HepG2 (cell line): ENCODE measurements at regions not wholly inside any gene's neighbourhood (a gene's known extent, or its start where the extent isn't known, plus 50 kb on each side); places are given as distances from the start of the nearest gene placed in this dataset.

Experiments
- ATAC-seq: fragments of 200-7000 bp; cut with Tn5 transposase; 3 replicates; pipeline ENCODE4 v1.9.1; 2020; ENCODE audit warnings: mild to moderate bottlenecking, moderate library complexity
- BruUV-seq: library from RNA; stranded (reverse); fragments of 400-500 nt; replicated peaks from 2 replicates; lab custom pipeline; 2021; lab: Mats Ljungman, UMichigan
- CTCF ChIA-PET: fragments of 300-600 bp; formaldehyde crosslinking; extraction: SDS; loops from one replicate; lab custom pipeline; 2021; ENCODE audit warnings: low total read pairs, inconsistent platforms, low intra/inter-chr PET ratio; lab: Yijun Ruan, JAX
- POLR2A ChIA-PET: fragments of 350-600 bp; sonication (Branson Sonifier 250); formaldehyde crosslinking; loops from one replicate; lab custom pipeline; 2020; ENCODE audit warnings: antibody characterized with exemption, inconsistent platforms; lab: Yijun Ruan, JAX
- DNase-seq: peaks from one replicate; pipeline ENCODE4 v3.0.0-alpha.2; 2015; ENCODE audit warnings: low spot score
- FAIRE-seq: peaks from 3 replicates; lab custom pipeline; 2011; peaks lifted over from hg19 to GRCh38; lab: Jason Lieb, UNC
- H2AFZ ChIP-seq: one replicate; pipeline ENCODE4 v1.6.1; 2011; ENCODE audit warnings: low read length, inconsistent platforms
- H3K27ac ChIP-seq: fragments of 300-600 bp; 3 replicates; pipeline ENCODE4 v1.8.0; 2011; ENCODE audit warnings: mixed run types, mild to moderate bottlenecking, mixed read lengths, low read length, inconsistent platforms; ENCODE audit not compliant: insufficient read depth; ENCODE audit errors: extremely low read length
- H3K27me3 ChIP-seq, 2 experiments: fragments of 200-600 bp in 1 of 2; 2 replicates in 1 of 2; 3 replicates in 1 of 2; pipeline versions ENCODE4 v1.6.0 to v1.8.0; 2011; ENCODE audit warnings: low read length in 2 of 2, mild to moderate bottlenecking in 2 of 2, moderate library complexity in 2 of 2, inconsistent platforms in 1 of 2; ENCODE audit not compliant: insufficient read depth in 2 of 2, control insufficient read depth in 1 of 2
- H3K36me3 ChIP-seq, 2 experiments: fragments of 200-600 bp in 1 of 2; replicated peaks in 1 of 2; 2 replicates in 1 of 2; 3 replicates in 1 of 2; pipeline versions ENCODE4 v1.5.1 to v1.8.0; 2011; ENCODE audit warnings: low read length in 2 of 2, inconsistent platforms in 1 of 2; ENCODE audit not compliant: insufficient read depth in 2 of 2, control insufficient read depth in 1 of 2
- H3K4me1 ChIP-seq: 2 replicates; pipeline ENCODE4 v1.5.1; 2012; ENCODE audit warnings: low read length, inconsistent platforms; ENCODE audit not compliant: insufficient read depth
- H3K4me2 ChIP-seq: 2 replicates; pipeline ENCODE4 v1.6.0; 2011; ENCODE audit warnings: low read depth, low read length, inconsistent platforms
- H3K4me3 ChIP-seq, 3 experiments: fragments of 200-600 bp in 1 of 3; sonication (generic), shearing (Covaris generic) in 1 of 3; replicated peaks in 1 of 3; 2 replicates each; pipeline ENCODE4 v1.5.1; 2011 to 2016; ENCODE audit warnings: low read length in 3 of 3, inconsistent platforms in 2 of 3, low read depth in 2 of 3, mild to moderate bottlenecking in 2 of 3, control low read depth in 1 of 3, mixed read lengths in 1 of 3; ENCODE audit not compliant: insufficient read depth in 1 of 3
- H3K79me2 ChIP-seq: one replicate; pipeline ENCODE4 v1.6.1; 2011; ENCODE audit warnings: low read length, inconsistent platforms; ENCODE audit not compliant: insufficient read depth
- H3K9ac ChIP-seq: 2 replicates; pipeline ENCODE4 v1.6.0; 2011; ENCODE audit warnings: mild to moderate bottlenecking, low read depth, low read length, inconsistent platforms; ENCODE audit not compliant: insufficient read depth
- H3K9me3 ChIP-seq: 2 replicates; pipeline ENCODE4 v1.5.1; 2012; ENCODE audit warnings: mild to moderate bottlenecking, low read length
- H4K20me1 ChIP-seq: 2 replicates; pipeline ENCODE4 v1.6.0; 2011; ENCODE audit warnings: inconsistent platforms, mild to moderate bottlenecking, low read length, moderate library complexity; ENCODE audit not compliant: insufficient read depth
- CTCF ChIP-seq: sonication (generic); formaldehyde crosslinking; IDR thresholded peaks from 2 replicates; pipeline ENCODE4 v1.5.0; 2020; ENCODE audit warnings: mild to moderate bottlenecking, missing genetic modification reagents, moderate library complexity
- DZIP1 ChIP-seq: sonication (generic); formaldehyde crosslinking; IDR thresholded peaks from 2 replicates; pipeline ENCODE4 v1.5.0; 2020; ENCODE audit warnings: mild to moderate bottlenecking, missing genetic modification reagents
- HMGXB4 ChIP-seq, 2 experiments: sonication (generic) in 1 of 2; formaldehyde crosslinking in 1 of 2; IDR thresholded peaks; 2 replicates each; pipeline versions ENCODE4 v1.4.0 to v1.6.1; 2018 to 2020; ENCODE audit warnings: missing genetic modification reagents in 2 of 2, borderline replicate concordance in 1 of 2, low read depth in 1 of 2, mild to moderate bottlenecking in 1 of 2, missing biosample characterization in 1 of 2
- HNF1B ChIP-seq: sonication (generic); formaldehyde crosslinking; IDR thresholded peaks from 2 replicates; pipeline ENCODE4 v1.5.1; 2020; ENCODE audit warnings: mild to moderate bottlenecking, moderate library complexity, missing genetic modification reagents
- KAT8 ChIP-seq: IDR thresholded peaks from 2 replicates; pipeline ENCODE4 v1.6.1; 2016; ENCODE audit warnings: missing genetic modification reagents, missing compliant biosample characterization
- KDM2A ChIP-seq: sonication (generic); formaldehyde crosslinking; IDR thresholded peaks from 2 replicates; pipeline ENCODE4 v1.4.0; 2020; ENCODE audit warnings: low read depth, missing genetic modification reagents, borderline replicate concordance
- MTA3 ChIP-seq: sonication (generic); formaldehyde crosslinking; IDR thresholded peaks from 2 replicates; pipeline ENCODE4 v1.4.0; 2020; ENCODE audit warnings: missing genetic modification reagents
- NFKBIZ ChIP-seq: IDR thresholded peaks from 2 replicates; pipeline ENCODE4 v1.6.1; 2018; ENCODE audit warnings: missing genetic modification reagents, missing compliant biosample characterization
- POGZ ChIP-seq: sonication (generic); formaldehyde crosslinking; IDR thresholded peaks from 2 replicates; pipeline ENCODE4 v1.4.0; 2020; ENCODE audit warnings: mild to moderate bottlenecking, missing genetic modification reagents
- RCOR2 ChIP-seq: IDR thresholded peaks from 2 replicates; pipeline ENCODE4 v1.6.1; 2016; ENCODE audit warnings: missing biosample characterization, missing genetic modification reagents
- TEAD3 ChIP-seq: optimal IDR thresholded peaks from 2 replicates; pipeline ENCODE3; 2016; ENCODE audit warnings: borderline replicate concordance
- U2AF2 ChIP-seq: fragments of 200-400 bp; formaldehyde crosslinking; IDR thresholded peaks from 2 replicates; pipeline ENCODE4 v1.6.1; 2017; ENCODE audit warnings: low read depth, mild to moderate bottlenecking, low read length
- ZBTB21 ChIP-seq: sonication (generic); formaldehyde crosslinking; IDR thresholded peaks from 2 replicates; pipeline ENCODE4 v1.4.0; 2020; ENCODE audit warnings: missing genetic modification reagents
- ZKSCAN8 ChIP-seq: IDR thresholded peaks from 2 replicates; pipeline ENCODE4 v1.6.1; 2016; ENCODE audit warnings: borderline replicate concordance, missing genetic modification reagents, missing compliant biosample characterization
- ZNF225 ChIP-seq: sonication (generic); formaldehyde crosslinking; IDR thresholded peaks from 2 replicates; pipeline ENCODE4 v1.4.0; 2020; ENCODE audit warnings: mild to moderate bottlenecking, missing genetic modification reagents
- ZNF317 ChIP-seq: sonication (generic); formaldehyde crosslinking; IDR thresholded peaks from 2 replicates; pipeline ENCODE4 v1.5.0; 2020; ENCODE audit warnings: mild to moderate bottlenecking, missing genetic modification reagents
- ZNF672 ChIP-seq: sonication (generic); formaldehyde crosslinking; IDR thresholded peaks from 2 replicates; pipeline ENCODE4 v1.8.1; 2022; ENCODE audit warnings: missing genetic modification reagents
- ZNF713 ChIP-seq: sonication (generic); formaldehyde crosslinking; IDR thresholded peaks from 2 replicates; pipeline ENCODE4 v1.4.0; 2020; ENCODE audit warnings: mild to moderate bottlenecking, missing genetic modification reagents
- ZNF773 ChIP-seq: sonication (generic); formaldehyde crosslinking; IDR thresholded peaks from 2 replicates; pipeline ENCODE4 v1.4.0; 2020; ENCODE audit warnings: missing genetic modification reagents, borderline replicate concordance
- WGBS: methylation state at CpG from one replicate; pipeline ENCODE4 v1.1.6; 2017; ENCODE audit warnings: low lambda C conversion rate; 5-methylcytosine and 5-hydroxymethylcytosine counted together
- in situ Hi-C: cut with HindIII; loops from 2 replicates; pipeline ENCODE4 v1.10.0; 2017; ENCODE audit warnings: low pct_unique_long_range_greater_than_20kb; ENCODE audit not compliant: extremely low pct_ligation_motif_present
- intact Hi-C: fragments of 100-400 bp; cut with micrococcal nuclease; formaldehyde crosslinking; loops from one replicate; pipeline ENCODE4 v1.10.0; 2022; ENCODE audit not compliant: unreplicated experiment

- H3K4me1 ChIP-seq: no peaks in the 10 kb centered on the region
- BruUV-seq: no TSS peak
- no peaks in the 10 kb centered on the region for H4K20me1 ChIP-seq
- WGBS: 5% methylated on average over 2 of the region's 2 CpGs
- H3K27ac ChIP-seq: no peak overlapping the region
- no peaks in the 10 kb centered on the region for H3K27me3 ChIP-seq
- CTCF ChIA-PET: no interaction called here
- FAIRE-seq: no peak
- POLR2A ChIA-PET: no interaction called here
- no peaks in the 10 kb centered on the region for H3K79me2 ChIP-seq
- no peak overlapping the region for H3K4me2 ChIP-seq
- in situ Hi-C loops (no loop called here), intact Hi-C loops (no loop called here)
- no peaks in the 10 kb centered on the region for H3K36me3 ChIP-seq
- no peak for ATAC-seq
- H3K9me3 ChIP-seq: peaks cover 1% of the 10 kb centered on the region; the same call in 1 of the 2 replicates
- H2AFZ ChIP-seq: no peak overlapping the region
- no peak for DNase-seq
- no peak overlapping the region for H3K9ac ChIP-seq
- H3K4me3 ChIP-seq: no peak overlapping the region
- TF ChIP-seq KDM2A (CRISPR knock-in tag): no peak
- TF ChIP-seq RCOR2: no peak
- no peak for TF ChIP-seq ZNF317 (CRISPR knock-in tag)
- TF ChIP-seq NFKBIZ: no peak
- TF ChIP-seq U2AF2: no peak
- no peak for TF ChIP-seq CTCF
- TF ChIP-seq HMGXB4 (CRISPR knock-in tag; IDR thresholded peaks at IDR 0.05; ENCODE audit: borderline replicate concordance in 1 of 2, low read depth in 1 of 2): no peak
- no peak for TF ChIP-seq KAT8 (CRISPR knock-in tag)
- no peak for TF ChIP-seq POGZ
- TF ChIP-seq ZNF672 (CRISPR knock-in tag): no peak
- TF ChIP-seq HNF1B: no peak
- no peak for TF ChIP-seq MTA3 (CRISPR knock-in tag)
- no peak for TF ChIP-seq ZNF713 (CRISPR knock-in tag)
- TF ChIP-seq DZIP1 (CRISPR knock-in tag): no peak
- TF ChIP-seq TEAD3 (CRISPR knock-in tag): no peak
- no peak for TF ChIP-seq ZNF225 (CRISPR knock-in tag)
- no peak for TF ChIP-seq ZNF773
- TF ChIP-seq ZBTB21: no peak
- TF ChIP-seq ZKSCAN8 (CRISPR knock-in tag): no peak
Observed at GRCh38 chr4:114177628-114178027, 198.2 kb upstream of the ARSJ start.
